ENCODE measurements at regions not wholly inside any gene's neighbourhood (a gene's known extent, or its start where the extent isn't known, plus 50 kb on each side); places are given as distances from the start of the nearest gene placed in this dataset.
"Not testable (repeated sequence)": the region's sequence is repeated elsewhere in the genome, so short reads cannot be mapped to it uniquely, and the experiment has no call there.

- H3K36me3 Mint-ChIP-seq: no peaks in the 10 kb centered on the region
- intact Hi-C loops (cut with micrococcal nuclease): no loop called here
- H3K27me3 Mint-ChIP-seq: peaks cover 1% of the 10 kb centered on the region
- CTCF ChIA-PET: no interaction called here
- no peak overlapping the region for H3K4me3 Mint-ChIP-seq
- no peak overlapping the region for H3K27ac Mint-ChIP-seq
- POLR2A ChIA-PET: no interaction called here
- DNase-seq: no peak
- no peaks in the 10 kb centered on the region for H3K4me1 Mint-ChIP-seq (ENCODE audit: low read depth)
- peaks cover 13% of the 10 kb centered on the region for H3K9me3 Mint-ChIP-seq
Observed at GRCh38 chr5:130796032-130796431, 369.0 kb downstream of the HINT1 start.

- Mint-ChIP-seq H3K9me3 (peaks cover 8% of the 10 kb centered on the region), H3K4me1 (ENCODE audit: low read depth) (no peaks in the 10 kb centered on the region)
- CTCF ChIA-PET: no interaction called here
Observed at GRCh38 chr5:130795037-130795436, 370.0 kb downstream of the HINT1 start.

GRCh38 chr5:130777794-130778193 is 387.3 kb downstream of the HINT1 start:
- no peak overlapping the region for H3K4me3 Mint-ChIP-seq
- peaks cover 7% of the 10 kb centered on the region for H3K27me3 Mint-ChIP-seq
- no peaks in the 10 kb centered on the region for H3K36me3 Mint-ChIP-seq
- intact Hi-C loops (cut with micrococcal nuclease): no loop called here
- no peaks in the 10 kb centered on the region for H3K9me3 Mint-ChIP-seq
- H3K4me1 Mint-ChIP-seq (ENCODE audit: low read depth): no peaks in the 10 kb centered on the region
- POLR2A ChIA-PET: no interaction called here
- CTCF ChIA-PET: no interaction called here
- no peak for DNase-seq
- H3K27ac Mint-ChIP-seq: no peak overlapping the region

More at GRCh38 chr5:130795037-130795436, 370.0 kb downstream of the HINT1 start:
- intact Hi-C loops (cut with micrococcal nuclease): no loop called here
- Mint-ChIP-seq H3K36me3 (no peaks in the 10 kb centered on the region), H3K27me3 (peaks cover 1% of the 10 kb centered on the region), H3K27ac (no peak overlapping the region), H3K4me3 (no peak overlapping the region)
- POLR2A ChIA-PET: no interaction called here
- no peak for DNase-seq

GRCh38 chr5:130773813-130774212 is 391.2 kb downstream of the HINT1 start:
- Mint-ChIP-seq H3K27me3 (peaks cover 9% of the 10 kb centered on the region), H3K4me3 (no peak overlapping the region), H3K27ac (no peak overlapping the region), H3K36me3 (no peaks in the 10 kb centered on the region), H3K9me3 (no peaks in the 10 kb centered on the region), H3K4me1 (ENCODE audit: low read depth) (no peaks in the 10 kb centered on the region)
- POLR2A ChIA-PET: no interaction called here
- CTCF ChIA-PET: no interaction called here
- intact Hi-C loops (cut with micrococcal nuclease): no loop called here
- DNase-seq: no peak

GRCh38 chr5:130762031-130762430 is 403.0 kb downstream of the HINT1 start:
- Mint-ChIP-seq H3K27ac (no peak overlapping the region), H3K4me3 (no peak overlapping the region), H3K9me3 (no peaks in the 10 kb centered on the region), H3K4me1 (ENCODE audit: low read depth) (no peaks in the 10 kb centered on the region), H3K27me3 (peaks cover 12% of the 10 kb centered on the region), H3K36me3 (no peaks in the 10 kb centered on the region)
- no peak for DNase-seq
- ChIA-PET CTCF (no interaction called here), POLR2A (no interaction called here)
- intact Hi-C loops (cut with micrococcal nuclease): no loop called here

- CTCF ChIA-PET: no interaction called here
- Mint-ChIP-seq H3K36me3 (no peaks in the 10 kb centered on the region), H3K27ac (no peak overlapping the region), H3K9me3 (no peaks in the 10 kb centered on the region), H3K4me1 (ENCODE audit: low read depth) (no peaks in the 10 kb centered on the region), H3K27me3 (no peaks in the 10 kb centered on the region), H3K4me3 (no peak overlapping the region)
- DNase-seq: no peak
- POLR2A ChIA-PET: no interaction called here
- intact Hi-C loops (cut with micrococcal nuclease): no loop called here
Observed at GRCh38 chr5:130759061-130759460, 406.0 kb downstream of the HINT1 start.

- Mint-ChIP-seq H3K4me3 (no peak overlapping the region), H3K36me3 (no peaks in the 10 kb centered on the region), H3K27me3 (peaks cover 3% of the 10 kb centered on the region), H3K9me3 (peaks cover 6% of the 10 kb centered on the region), H3K27ac (no peak overlapping the region), H3K4me1 (ENCODE audit: low read depth) (no peaks in the 10 kb centered on the region)
- ChIA-PET POLR2A (no interaction called here), CTCF (no interaction called here)
- DNase-seq: no peak
- intact Hi-C loops (cut with micrococcal nuclease): no loop called here
Observed at GRCh38 chr5:130747556-130747955, 417.5 kb downstream of the HINT1 start.

GRCh38 chr5:130746641-130747040 is 418.4 kb downstream of the HINT1 start:
- intact Hi-C loops (cut with micrococcal nuclease); CTCF ChIA-PET: not testable (repeated sequence)

GRCh38 chr5:130743092-130743491 is 422.0 kb downstream of the HINT1 start:
- ChIA-PET POLR2A (no interaction called here), CTCF (no interaction called here)
- H3K27me3 Mint-ChIP-seq: peaks cover 3% of the 10 kb centered on the region
- no peak overlapping the region for H3K4me3 Mint-ChIP-seq
- no peaks in the 10 kb centered on the region for H3K36me3 Mint-ChIP-seq
- intact Hi-C loops (cut with micrococcal nuclease): no loop called here
- H3K4me1 Mint-ChIP-seq (ENCODE audit: low read depth): no peaks in the 10 kb centered on the region
- peaks cover 13% of the 10 kb centered on the region for H3K9me3 Mint-ChIP-seq
- H3K27ac Mint-ChIP-seq: no peak overlapping the region
- no peak for DNase-seq

More at GRCh38 chr5:130746641-130747040, 418.4 kb downstream of the HINT1 start:
- H3K4me1 Mint-ChIP-seq (ENCODE audit: low read depth); H3K27ac Mint-ChIP-seq; POLR2A ChIA-PET; H3K4me3 Mint-ChIP-seq; H3K36me3 Mint-ChIP-seq; H3K27me3 Mint-ChIP-seq; DNase-seq; H3K9me3 Mint-ChIP-seq: not testable (repeated sequence)

GRCh38 chr5:130740047-130740569 is 424.9 kb downstream of the HINT1 start:
- DNase-seq: no peak
- H3K4me1 Mint-ChIP-seq (ENCODE audit: low read depth): no peaks in the 10 kb centered on the region
- CTCF ChIA-PET: no interaction called here
- no peaks in the 10 kb centered on the region for H3K36me3 Mint-ChIP-seq
- H3K27ac Mint-ChIP-seq: no peak overlapping the region
- POLR2A ChIA-PET: no interaction called here
- H3K9me3 Mint-ChIP-seq: peaks cover 9% of the 10 kb centered on the region
- no peak overlapping the region for H3K4me3 Mint-ChIP-seq
- H3K27me3 Mint-ChIP-seq: no peaks in the 10 kb centered on the region
- intact Hi-C loops (cut with micrococcal nuclease): no loop called here

- no peak overlapping the region for H3K4me3 Mint-ChIP-seq
- no peaks in the 10 kb centered on the region for H3K36me3 Mint-ChIP-seq
- POLR2A ChIA-PET: no interaction called here
- CTCF ChIA-PET: no interaction called here
- H3K9me3 Mint-ChIP-seq: peaks cover 11% of the 10 kb centered on the region
- no peaks in the 10 kb centered on the region for H3K27me3 Mint-ChIP-seq
- intact Hi-C loops (cut with micrococcal nuclease): no loop called here
- H3K27ac Mint-ChIP-seq: no peak overlapping the region
- H3K4me1 Mint-ChIP-seq (ENCODE audit: low read depth): no peaks in the 10 kb centered on the region
- DNase-seq: no peak
Observed at GRCh38 chr5:130731839-130732238, 433.2 kb downstream of the HINT1 start.

- Mint-ChIP-seq H3K4me3 (no peak overlapping the region), H3K9me3 (peaks cover 11% of the 10 kb centered on the region), H3K27me3 (no peaks in the 10 kb centered on the region), H3K27ac (no peak overlapping the region), H3K36me3 (no peaks in the 10 kb centered on the region), H3K4me1 (ENCODE audit: low read depth) (no peaks in the 10 kb centered on the region)
- ChIA-PET POLR2A (no interaction called here), CTCF (no interaction called here)
- intact Hi-C loops (cut with micrococcal nuclease): no loop called here
- no peak for DNase-seq
Observed at GRCh38 chr5:130729541-130729940, 435.5 kb downstream of the HINT1 start.

GRCh38 chr5:130727830-130728229 is 437.2 kb downstream of the HINT1 start:
- peaks cover 11% of the 10 kb centered on the region for H3K9me3 Mint-ChIP-seq
- no peak overlapping the region for H3K4me3 Mint-ChIP-seq
- DNase-seq: no peak
- CTCF ChIA-PET: no interaction called here
- intact Hi-C loops (cut with micrococcal nuclease): no loop called here
- POLR2A ChIA-PET: no interaction called here
- no peaks in the 10 kb centered on the region for H3K4me1 Mint-ChIP-seq (ENCODE audit: low read depth)
- H3K36me3 Mint-ChIP-seq: no peaks in the 10 kb centered on the region
- H3K27ac Mint-ChIP-seq: no peak overlapping the region
- no peaks in the 10 kb centered on the region for H3K27me3 Mint-ChIP-seq

- CTCF ChIA-PET: no interaction called here
- peaks cover 3% of the 10 kb centered on the region for H3K27me3 Mint-ChIP-seq
Observed at GRCh38 chr5:130724658-130725057, 440.4 kb downstream of the HINT1 start.

More at GRCh38 chr5:130724658-130725057, 440.4 kb downstream of the HINT1 start:
- Mint-ChIP-seq H3K9me3 (no peaks in the 10 kb centered on the region), H3K4me1 (ENCODE audit: low read depth) (no peaks in the 10 kb centered on the region), H3K27ac (no peak overlapping the region), H3K4me3 (no peak overlapping the region), H3K36me3 (no peaks in the 10 kb centered on the region)
- intact Hi-C loops (cut with micrococcal nuclease): no loop called here
- DNase-seq: no peak
- POLR2A ChIA-PET: no interaction called here

Data from activated CD4-positive, alpha-beta memory T cell treated with anti-CD3 and anti-CD28 coated beads for 36 hours (primary cell).